Right atrium auricular region (tissue), 2 donors: ENCODE measurements at regions not wholly inside any gene's neighbourhood (a gene's known extent, or its start where the extent isn't known, plus 50 kb on each side); places are given as distances from the start of the nearest gene placed in this dataset.
"Not testable (repeated sequence)": the region's sequence is repeated elsewhere in the genome, so short reads cannot be mapped to it uniquely, and the experiment has no call there.

ENCODE experiments used
- DNase-seq: peaks from one replicate; pipeline ENCODE4 v3.0.0-alpha.2; 2019; ENCODE audit warnings: low spot score
- H3K27ac ChIP-seq, 2 donors: fragments of 200-600 bp; sonication (generic); 1 replicate in 1 of 2; 2 replicates in 1 of 2; pipeline ENCODE4 v1.5.1; 2016 to 2019
- H3K27me3 ChIP-seq, 2 donors: fragments of 200-600 bp; sonication (generic); one replicate each; pipeline versions ENCODE4 v1.5.1 to v1.6.0; 2017 to 2019
- H3K36me3 ChIP-seq: fragments of 200-600 bp; sonication (generic); one replicate; pipeline ENCODE4 v1.5.1; 2016
- H3K4me1 ChIP-seq, 2 donors: fragments of 200-600 bp; sonication (generic); one replicate each; pipeline versions ENCODE4 v1.5.1 to v1.6.0; 2017 to 2019
- H3K4me3 ChIP-seq, 2 donors: fragments of 200-600 bp; sonication (generic); 1 replicate in 1 of 2; 2 replicates in 1 of 2; pipeline ENCODE4 v1.5.1; 2017 to 2019; ENCODE audit warnings: mild to moderate bottlenecking in 1 of 2, moderate library complexity in 1 of 2
- H3K9me3 ChIP-seq, 2 donors: fragments of 200-600 bp; sonication (generic); one replicate each; pipeline ENCODE4 v1.5.1; 2019
- CTCF ChIP-seq, 2 donors: fragments of 200-600 bp; sonication (generic); IDR thresholded peaks; one replicate each; pipeline ENCODE4 v1.5.1; 2019; ENCODE audit warnings: antibody characterized with exemption in 2 of 2

- no peaks in the 10 kb centered on the region for H3K27me3 ChIP-seq
- TF ChIP-seq CTCF (IDR thresholded peaks at IDR 0.05), result no peak
These were observed 179.1 kb upstream of the IL1RAPL1 start for GRCh38 chrX:28408017-28408723.

GRCh38 chrX:28398342-28398741, 188.9 kb upstream of the IL1RAPL1 start:
- DNase-seq, result no peak
- Histone ChIP-seq H3K4me3 (no peak overlapping the region), H3K36me3 (no peaks in the 10 kb centered on the region), H3K27me3 (no peaks in the 10 kb centered on the region), H3K27ac (no peak overlapping the region), H3K4me1 (no peaks in the 10 kb centered on the region), H3K9me3 (no peaks in the 10 kb centered on the region)
- TF ChIP-seq CTCF (IDR thresholded peaks at IDR 0.05), result no peak

More at GRCh38 chrX:28408017-28408723, 179.1 kb upstream of the IL1RAPL1 start:
- Histone ChIP-seq H3K4me1 (no peaks in the 10 kb centered on the region), H3K4me3 (no peak overlapping the region), H3K9me3 (no peaks in the 10 kb centered on the region), H3K36me3 (no peaks in the 10 kb centered on the region), H3K27ac (no peak overlapping the region)
- no peak for DNase-seq

GRCh38 chrX:28391528-28391927, 195.7 kb upstream of the IL1RAPL1 start:
- Histone ChIP-seq H3K36me3 (no peaks in the 10 kb centered on the region), H3K27ac (no peak overlapping the region), H3K27me3 (no peaks in the 10 kb centered on the region), H3K4me3 (no peak overlapping the region), H3K4me1 (no peaks in the 10 kb centered on the region), H3K9me3 (no peaks in the 10 kb centered on the region)
- DNase-seq, result no peak
- TF ChIP-seq CTCF (IDR thresholded peaks at IDR 0.05), result no peak

GRCh38 chrX:28379103-28379502, 208.1 kb upstream of the IL1RAPL1 start:
- H3K4me1 ChIP-seq, result no peaks in the 10 kb centered on the region
- H3K36me3 ChIP-seq, result no peaks in the 10 kb centered on the region
- H3K27ac ChIP-seq, result no peak overlapping the region
- DNase-seq, result no peak
- no peak overlapping the region for H3K4me3 ChIP-seq
- no peaks in the 10 kb centered on the region for H3K9me3 ChIP-seq
- no peak for TF ChIP-seq CTCF (IDR thresholded peaks at IDR 0.05)
- no peaks in the 10 kb centered on the region for H3K27me3 ChIP-seq

- H3K9me3 ChIP-seq, result peaks cover 0 to 14% of the 10 kb centered on the region in 2 donors
- H3K36me3 ChIP-seq, H3K4me3 ChIP-seq, H3K27me3 ChIP-seq, H3K4me1 ChIP-seq, DNase-seq, H3K27ac ChIP-seq: not testable (repeated sequence)
These were observed 219.6 kb upstream of the IL1RAPL1 start for GRCh38 chrX:28367649-28368048.

- H3K9me3 ChIP-seq, result no peaks in the 10 kb centered on the region
- TF ChIP-seq CTCF (IDR thresholded peaks at IDR 0.05), result no peak
- no peaks in the 10 kb centered on the region for H3K27me3 ChIP-seq
These were observed 235.4 kb upstream of the IL1RAPL1 start for GRCh38 chrX:28351801-28352200.

More at GRCh38 chrX:28351801-28352200, 235.4 kb upstream of the IL1RAPL1 start:
- Histone ChIP-seq H3K36me3 (no peaks in the 10 kb centered on the region), H3K4me1 (no peaks in the 10 kb centered on the region), H3K27ac (no peak overlapping the region), H3K4me3 (no peak overlapping the region)
- DNase-seq, result no peak
